PC-9 (cell line): ENCODE measurements at regions not wholly inside any gene's neighbourhood (a gene's known extent, or its start where the extent isn't known, plus 50 kb on each side); places are given as distances from the start of the nearest gene placed in this dataset.

Experiments
- EZH2 ChIP-seq: fragments of 200-600 bp; sonication (generic); IDR thresholded peaks from 2 replicates; pipeline ENCODE4 v1.8.0; 2017; ENCODE audit warnings: antibody characterized with exemption, low read depth
- TF ChIP-seq, protein P1 (sequence below): fragments of 200-600 bp; sonication (generic); conservative IDR thresholded peaks from 2 replicates; pipeline ENCODE4 v1.6.1; 2017; ENCODE audit warnings: mixed run types, antibody characterized with exemption, mild to moderate bottlenecking, moderate library complexity

- TF ChIP-seq, protein P1, sequence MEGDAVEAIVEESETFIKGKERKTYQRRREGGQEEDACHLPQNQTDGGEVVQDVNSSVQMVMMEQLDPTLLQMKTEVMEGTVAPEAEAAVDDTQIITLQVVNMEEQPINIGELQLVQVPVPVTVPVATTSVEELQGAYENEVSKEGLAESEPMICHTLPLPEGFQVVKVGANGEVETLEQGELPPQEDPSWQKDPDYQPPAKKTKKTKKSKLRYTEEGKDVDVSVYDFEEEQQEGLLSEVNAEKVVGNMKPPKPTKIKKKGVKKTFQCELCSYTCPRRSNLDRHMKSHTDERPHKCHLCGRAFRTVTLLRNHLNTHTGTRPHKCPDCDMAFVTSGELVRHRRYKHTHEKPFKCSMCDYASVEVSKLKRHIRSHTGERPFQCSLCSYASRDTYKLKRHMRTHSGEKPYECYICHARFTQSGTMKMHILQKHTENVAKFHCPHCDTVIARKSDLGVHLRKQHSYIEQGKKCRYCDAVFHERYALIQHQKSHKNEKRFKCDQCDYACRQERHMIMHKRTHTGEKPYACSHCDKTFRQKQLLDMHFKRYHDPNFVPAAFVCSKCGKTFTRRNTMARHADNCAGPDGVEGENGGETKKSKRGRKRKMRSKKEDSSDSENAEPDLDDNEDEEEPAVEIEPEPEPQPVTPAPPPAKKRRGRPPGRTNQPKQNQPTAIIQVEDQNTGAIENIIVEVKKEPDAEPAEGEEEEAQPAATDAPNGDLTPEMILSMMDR: no peak
- no peak for TF ChIP-seq EZH2
Measured at GRCh38 chr1:190583862-190584261, 106.2 kb upstream of the BRINP3 start.
